ENCODE measurements at regions not wholly inside any gene's neighbourhood (a gene's known extent, or its start where the extent isn't known, plus 50 kb on each side); places are given as distances from the start of the nearest gene placed in this dataset.

GRCh38 chr18:10210057-10210633 is 244.3 kb upstream of the APCDD1 start:
- intact Hi-C loops (cut with micrococcal nuclease) = no loop called here
- no peak overlapping the region for H3K4me2 ChIP-seq (ENCODE audit: low read depth, low read length)
- H3K14ac ChIP-seq (replicated peaks; ENCODE audit: low read depth, low read length) = no peak overlapping the region
- no peaks in the 10 kb centered on the region for H4K20me1 ChIP-seq (ENCODE audit: insufficient read depth, low read length)
- H3K9me3 ChIP-seq (ENCODE audit: control insufficient read depth, insufficient read depth, low read length) = no peaks in the 10 kb centered on the region
- dilution Hi-C loops (cut with HindIII; ENCODE audit: low sequenced_read_pairs, unreplicated experiment) = no loop called here
- H2AK5ac ChIP-seq (ENCODE audit: low read depth, low read length) = no peak overlapping the region
- no peak overlapping the region for H2BK15ac ChIP-seq (ENCODE audit: low read depth, low read length)
- ChIA-PET POLR2A (ENCODE audit: unreplicated experiment) (no interaction called here), CTCF (no interaction called here)
- no peak overlapping the region for H4K5ac ChIP-seq (ENCODE audit: low read depth, low read length)
- H3K36me3 ChIP-seq (ENCODE audit: control insufficient read depth, insufficient read depth, low read length) = no peaks in the 10 kb centered on the region
- H2BK120ac ChIP-seq (ENCODE audit: low read depth, low read length) = no peak overlapping the region
- H3K9ac ChIP-seq (ENCODE audit: low read depth, low read length) = no peak overlapping the region
- H3K4ac ChIP-seq (ENCODE audit: low read depth, low read length) = no peak overlapping the region
- no peak overlapping the region for H2BK20ac ChIP-seq (ENCODE audit: low read depth, low read length)
- no peaks in the 10 kb centered on the region for H3K4me1 ChIP-seq (ENCODE audit: control insufficient read depth, insufficient read depth, low read length)
- no CpG with 5 or more reads among the region's 6 CpGs for WGBS, 2 experiments (ENCODE audit: extremely low coverage in 2 of 2, insufficient read length in 1 of 2)
- no peak overlapping the region for H2AFZ ChIP-seq (replicated peaks; ENCODE audit: low read length, poor library complexity)
- H2AK9ac ChIP-seq (replicated peaks; ENCODE audit: low read depth, low read length, poor library complexity) = no peak overlapping the region
- BruUV-seq (replicated peaks) = no TSS peak
- DNase-seq (no peak), ATAC-seq (ENCODE audit: low read depth) (no peak)
- no peaks in the 10 kb centered on the region for H3K9me1 ChIP-seq (ENCODE audit: insufficient read depth, low read length)
- no peak overlapping the region for H3K23ac ChIP-seq (ENCODE audit: low read depth, low read length)
- no peaks in the 10 kb centered on the region for H3K79me1 ChIP-seq (ENCODE audit: low read depth in 1 of 2, low read length in 2 of 2)
- peaks cover 9% of the 10 kb centered on the region for H3K27me3 ChIP-seq (ENCODE audit: control insufficient read depth, insufficient read depth, low read length)
- H3K27ac ChIP-seq (ENCODE audit: insufficient read depth, low read length) = no peak overlapping the region
- H3K18ac ChIP-seq (ENCODE audit: low read depth, low read length) = no peak overlapping the region
- no peak overlapping the region for H2BK5ac ChIP-seq (ENCODE audit: low read depth, low read length, poor library complexity, severe bottlenecking)
- no peak overlapping the region for H3K56ac ChIP-seq (ENCODE audit: extremely low read depth, insufficient read depth, low read length)
- TF ChIP-seq NFE2L2 (IDR thresholded peaks at IDR 0.05; ENCODE audit: low read depth, low read length) = no peak
- TF ChIP-seq USF2 (IDR thresholded peaks at IDR 0.05; ENCODE audit: low read depth, low read length) = no peak
- no peak for TF ChIP-seq CTCF (conservative IDR thresholded peaks at IDR 0.05; ENCODE audit: low read depth, low read length)
- TF ChIP-seq RFX5 (IDR thresholded peaks at IDR 0.05; ENCODE audit: low read depth, low read length) = no peak
- TF ChIP-seq SMC3 (IDR thresholded peaks at IDR 0.05; ENCODE audit: low read depth, low read length) = no peak
- TF ChIP-seq POLR2A (IDR thresholded peaks at IDR 0.05; ENCODE audit: low read depth, low read length) = no peak
- TF ChIP-seq ELK1 (IDR thresholded peaks at IDR 0.05; ENCODE audit: borderline replicate concordance, low read depth, low read length) = no peak
- H4K8ac ChIP-seq (ENCODE audit: low read depth in 2 of 2, low read length in 2 of 2) = no peak overlapping the region
- in situ Hi-C loops (cut with MboI; ENCODE audit: low sequenced_read_pairs) = no loop called here
- H3K4me3 ChIP-seq (ENCODE audit: insufficient read depth, low read depth, low read length) = no peak overlapping the region
- H4K91ac ChIP-seq (ENCODE audit: insufficient read depth, low read depth, low read length) = no peak overlapping the region

Data from IMR-90 (cell line).